Esophagus squamous epithelium (tissue), 5 donors: ENCODE measurements at regions not wholly inside any gene's neighbourhood (a gene's known extent, or its start where the extent isn't known, plus 50 kb on each side); places are given as distances from the start of the nearest gene placed in this dataset.

Experiments
- DNase-seq: peaks from one replicate; lab custom pipeline; 2025; lab: John Stamatoyannopoulos, UW
- H3K27ac ChIP-seq, 4 donors: fragments of 200-600 bp; sonication (generic); one replicate each; pipeline ENCODE4 v1.5.1; 2016 to 2019; ENCODE audit warnings: mild to moderate bottlenecking in 1 of 4
- H3K27me3 ChIP-seq, 4 donors: fragments of 200-600 bp; sonication (generic); 1 replicate in 3 of 4; 2 replicates in 1 of 4; pipeline versions ENCODE4 v1.5.1 to v1.6.0; 2017 to 2021; ENCODE audit warnings: antibody characterized with exemption in 1 of 4
- H3K36me3 ChIP-seq, 3 donors: fragments of 200-600 bp; sonication (generic); one replicate each; pipeline ENCODE4 v1.5.1; 2016 to 2019
- H3K4me1 ChIP-seq, 3 donors: fragments of 200-600 bp; sonication (generic); one replicate each; pipeline ENCODE4 v1.5.1; 2017 to 2019
- H3K4me3 ChIP-seq, 4 donors: fragments of 200-600 bp; sonication (generic); 1 replicate in 3 of 4; 2 replicates in 1 of 4; pipeline ENCODE4 v1.5.1; 2016 to 2019; ENCODE audit warnings: mild to moderate bottlenecking in 2 of 4, moderate library complexity in 1 of 4
- H3K9me3 ChIP-seq, 3 donors: fragments of 200-600 bp; sonication (generic); one replicate each; pipeline ENCODE4 v1.5.1; 2016 to 2019
- POLR2A ChIP-seq, 4 donors: fragments of 450-650 bp; IDR thresholded peaks; one replicate each; pipeline ENCODE4 v1.6.1; 2017; ENCODE audit warnings: antibody characterized with exemption in 4 of 4, mild to moderate bottlenecking in 4 of 4, moderate library complexity in 3 of 4
- WGBS, 2 donors: methylation state at CpG; one replicate each; pipeline ENCODE4 v1.1.5; 2018; 5-methylcytosine and 5-hydroxymethylcytosine counted together
- intact Hi-C: fragments of 100-400 bp; cut with DNase I; formaldehyde crosslinking; loops from one replicate; pipeline ENCODE4 v1.15.0; 2022
- TF ChIP-seq, protein P1 (sequence below), 6 experiments: fragments of 450-650 bp in 4 of 6; fragments of 200-600 bp in 2 of 6; sonication (generic) in 2 of 6; IDR thresholded peaks; one replicate each; pipeline ENCODE4 v1.5.1; 2016 to 2019; ENCODE audit warnings: antibody characterized with exemption in 6 of 6, mild to moderate bottlenecking in 4 of 6, moderate library complexity in 4 of 6
- donor health status: DM: yes; HTN: yes; CAD: no.

DNA sequence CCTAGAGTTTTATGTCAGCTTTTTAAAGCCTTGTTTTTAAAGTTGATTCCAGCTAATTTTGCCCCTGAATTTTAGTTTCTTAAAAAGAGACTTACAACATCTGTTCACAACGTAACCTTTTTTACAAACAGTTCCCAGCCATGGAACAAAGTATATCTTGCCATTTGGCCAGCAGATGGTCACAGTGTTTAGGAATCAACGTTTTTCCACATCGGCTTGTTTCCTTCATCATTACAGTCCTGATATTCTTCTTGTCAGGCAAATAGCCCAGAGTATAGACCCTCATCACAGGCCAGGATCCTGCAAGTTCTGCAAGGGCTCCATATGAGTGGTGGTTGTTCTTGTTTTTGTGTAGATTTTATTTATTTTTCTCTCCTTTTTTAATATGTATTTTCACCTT, 341.7 kb upstream of the HTR1E start:
- Histone ChIP-seq H3K27me3 (no peaks in the 10 kb centered on the region), H3K36me3 (no peaks in the 10 kb centered on the region), H3K4me3 (no peak overlapping the region), H3K4me1 (no peaks in the 10 kb centered on the region), H3K9me3 (no peaks in the 10 kb centered on the region), H3K27ac (no peak overlapping the region)
- no peak for DNase-seq
- TF ChIP-seq, protein P1, sequence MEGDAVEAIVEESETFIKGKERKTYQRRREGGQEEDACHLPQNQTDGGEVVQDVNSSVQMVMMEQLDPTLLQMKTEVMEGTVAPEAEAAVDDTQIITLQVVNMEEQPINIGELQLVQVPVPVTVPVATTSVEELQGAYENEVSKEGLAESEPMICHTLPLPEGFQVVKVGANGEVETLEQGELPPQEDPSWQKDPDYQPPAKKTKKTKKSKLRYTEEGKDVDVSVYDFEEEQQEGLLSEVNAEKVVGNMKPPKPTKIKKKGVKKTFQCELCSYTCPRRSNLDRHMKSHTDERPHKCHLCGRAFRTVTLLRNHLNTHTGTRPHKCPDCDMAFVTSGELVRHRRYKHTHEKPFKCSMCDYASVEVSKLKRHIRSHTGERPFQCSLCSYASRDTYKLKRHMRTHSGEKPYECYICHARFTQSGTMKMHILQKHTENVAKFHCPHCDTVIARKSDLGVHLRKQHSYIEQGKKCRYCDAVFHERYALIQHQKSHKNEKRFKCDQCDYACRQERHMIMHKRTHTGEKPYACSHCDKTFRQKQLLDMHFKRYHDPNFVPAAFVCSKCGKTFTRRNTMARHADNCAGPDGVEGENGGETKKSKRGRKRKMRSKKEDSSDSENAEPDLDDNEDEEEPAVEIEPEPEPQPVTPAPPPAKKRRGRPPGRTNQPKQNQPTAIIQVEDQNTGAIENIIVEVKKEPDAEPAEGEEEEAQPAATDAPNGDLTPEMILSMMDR (IDR thresholded peaks at IDR 0.05): no peak
- TF ChIP-seq POLR2A (IDR thresholded peaks at IDR 0.05): no peak
- intact Hi-C loops: no loop called here
- WGBS, 2 donors: 27 to 32% methylated on average over 3 of the region's 3 CpGs

DNA sequence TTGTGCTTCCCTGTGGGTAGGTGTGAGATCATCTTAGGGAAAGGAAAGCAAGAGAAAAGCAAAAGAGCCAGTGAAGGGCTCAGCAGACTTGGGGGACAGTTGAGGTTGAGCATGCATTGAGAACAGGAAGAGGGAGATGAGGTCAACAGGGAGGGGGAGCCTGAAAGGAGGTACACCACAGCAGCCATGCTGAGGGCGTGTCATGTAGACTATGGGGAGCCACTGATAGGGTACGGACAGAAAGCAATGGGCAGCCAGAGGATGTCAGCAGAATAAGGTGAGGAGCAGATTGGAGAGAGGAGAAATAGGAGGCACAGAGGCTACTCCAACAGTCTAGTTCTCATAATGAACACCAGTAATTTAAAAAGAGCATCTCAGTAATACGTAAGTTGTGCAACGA, 351.1 kb upstream of the HTR1E start:
- no peak for DNase-seq
- no peak overlapping the region for H3K4me3 ChIP-seq
- H3K27ac ChIP-seq: no peak overlapping the region
- H3K36me3 ChIP-seq: no peaks in the 10 kb centered on the region
- intact Hi-C loops: no loop called here
- TF ChIP-seq, protein P1 (IDR thresholded peaks at IDR 0.05): no peak
- no peak for TF ChIP-seq POLR2A (IDR thresholded peaks at IDR 0.05)
- no peaks in the 10 kb centered on the region for H3K4me1 ChIP-seq
- H3K9me3 ChIP-seq: peaks cover 0 to 27% (median 14%) of the 10 kb centered on the region in 3 donors
- WGBS, 2 donors: 86 to 90% methylated on average over 4 of the region's 4 CpGs
- no peaks in the 10 kb centered on the region for H3K27me3 ChIP-seq

DNA sequence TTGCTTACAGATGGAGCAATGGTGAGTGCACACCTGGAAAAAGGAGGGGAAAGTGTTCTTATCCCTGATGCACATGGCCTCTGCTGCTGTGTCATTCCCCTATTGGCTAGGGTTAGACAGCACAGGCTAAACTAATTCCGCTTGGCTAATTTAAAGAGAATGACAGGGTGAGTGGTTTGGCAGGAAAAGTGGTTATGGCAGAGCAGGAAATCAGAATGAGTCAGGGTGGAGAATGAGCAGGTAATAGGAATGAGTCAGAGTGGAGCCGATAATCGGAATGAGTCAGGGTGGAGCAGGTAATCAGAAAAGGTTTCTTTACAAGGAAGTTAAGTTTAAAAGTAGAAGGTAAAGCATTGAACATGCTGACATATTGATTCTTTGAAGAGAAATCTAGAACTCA, 355.5 kb upstream of the HTR1E start:
- no peak for DNase-seq
- WGBS, 2 donors: 43 to 64% methylated on average over 3 of the region's 3 CpGs
- Histone ChIP-seq H3K36me3 (no peaks in the 10 kb centered on the region), H3K27ac (no peak overlapping the region), H3K4me1 (no peaks in the 10 kb centered on the region), H3K9me3 (peaks cover 0 to 43% (median 14%) of the 10 kb centered on the region in 3 donors), H3K4me3 (no peak overlapping the region), H3K27me3 (no peaks in the 10 kb centered on the region)
- intact Hi-C loops: no loop called here
- TF ChIP-seq, protein P1 (IDR thresholded peaks at IDR 0.05): no peak
- no peak for TF ChIP-seq POLR2A (IDR thresholded peaks at IDR 0.05)

DNA sequence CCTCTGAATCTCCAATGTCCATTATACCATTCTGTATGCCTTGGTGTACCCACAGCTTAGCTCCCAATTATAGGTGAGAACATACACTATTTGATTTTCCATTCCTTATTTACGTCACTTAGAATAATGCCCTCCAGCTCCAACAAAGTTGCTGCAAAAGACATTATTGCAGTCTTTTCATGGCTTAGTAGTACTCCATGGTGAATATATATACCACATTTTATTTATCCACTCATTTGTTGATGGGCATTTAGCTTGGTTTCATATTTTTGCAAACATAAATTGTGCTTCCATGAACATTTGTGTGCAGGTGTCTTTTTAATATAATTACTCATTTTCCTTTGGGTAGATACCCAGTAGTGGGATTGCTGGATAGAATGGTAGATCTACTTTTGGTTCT, 374.1 kb upstream of the HTR1E start:
- Histone ChIP-seq H3K9me3 (peaks cover 0 to 9% (median 0%) of the 10 kb centered on the region in 3 donors), H3K27me3 (no peaks in the 10 kb centered on the region), H3K4me1 (no peaks in the 10 kb centered on the region), H3K27ac (no peak overlapping the region), H3K4me3 (no peak overlapping the region), H3K36me3 (no peaks in the 10 kb centered on the region)
- DNase-seq: no peak
- no peak for TF ChIP-seq POLR2A (IDR thresholded peaks at IDR 0.05)
- TF ChIP-seq, protein P1 (IDR thresholded peaks at IDR 0.05): no peak
- 82 to 90% methylated on average over 1 of the region's 1 CpG for WGBS, 2 donors
- intact Hi-C loops: no loop called here

DNA sequence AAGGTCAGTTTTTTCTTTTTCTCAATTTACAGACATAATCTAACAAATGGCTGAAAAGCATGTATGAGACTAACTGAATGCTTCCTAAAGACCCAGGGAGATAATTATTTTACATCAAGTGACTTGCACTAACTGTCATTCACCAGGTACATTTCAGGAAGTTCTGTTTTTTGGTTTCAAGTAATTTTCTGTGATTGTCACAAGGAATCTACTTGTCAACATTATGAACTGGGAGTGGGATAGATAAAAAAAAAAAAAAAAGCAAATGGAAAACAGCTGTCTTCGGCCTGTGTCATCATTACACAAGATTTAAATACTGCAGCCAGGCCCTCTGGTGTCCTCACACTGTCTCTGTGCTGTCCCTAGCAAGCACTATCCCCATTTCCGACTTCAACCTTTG, 379.0 kb upstream of the HTR1E start:
- DNase-seq: no peak
- no peaks in the 10 kb centered on the region for H3K4me1 ChIP-seq
- intact Hi-C loops: no loop called here
- no peaks in the 10 kb centered on the region for H3K27me3 ChIP-seq
- no peak overlapping the region for H3K4me3 ChIP-seq
- H3K36me3 ChIP-seq: no peaks in the 10 kb centered on the region
- H3K9me3 ChIP-seq: peaks cover 0 to 9% (median 0%) of the 10 kb centered on the region in 3 donors
- TF ChIP-seq POLR2A (IDR thresholded peaks at IDR 0.05): no peak
- TF ChIP-seq, protein P1 (IDR thresholded peaks at IDR 0.05): no peak
- WGBS, 2 donors: 23 to 39% methylated on average over 2 of the region's 2 CpGs
- H3K27ac ChIP-seq: no peak overlapping the region
